ENCODE measurements at regions not wholly inside any gene's neighbourhood (a gene's known extent, or its start where the extent isn't known, plus 50 kb on each side); places are given as distances from the start of the nearest gene placed in this dataset.
"Not testable (repeated sequence)": the region's sequence is repeated elsewhere in the genome, so short reads cannot be mapped to it uniquely, and the experiment has no call there.

DNA sequence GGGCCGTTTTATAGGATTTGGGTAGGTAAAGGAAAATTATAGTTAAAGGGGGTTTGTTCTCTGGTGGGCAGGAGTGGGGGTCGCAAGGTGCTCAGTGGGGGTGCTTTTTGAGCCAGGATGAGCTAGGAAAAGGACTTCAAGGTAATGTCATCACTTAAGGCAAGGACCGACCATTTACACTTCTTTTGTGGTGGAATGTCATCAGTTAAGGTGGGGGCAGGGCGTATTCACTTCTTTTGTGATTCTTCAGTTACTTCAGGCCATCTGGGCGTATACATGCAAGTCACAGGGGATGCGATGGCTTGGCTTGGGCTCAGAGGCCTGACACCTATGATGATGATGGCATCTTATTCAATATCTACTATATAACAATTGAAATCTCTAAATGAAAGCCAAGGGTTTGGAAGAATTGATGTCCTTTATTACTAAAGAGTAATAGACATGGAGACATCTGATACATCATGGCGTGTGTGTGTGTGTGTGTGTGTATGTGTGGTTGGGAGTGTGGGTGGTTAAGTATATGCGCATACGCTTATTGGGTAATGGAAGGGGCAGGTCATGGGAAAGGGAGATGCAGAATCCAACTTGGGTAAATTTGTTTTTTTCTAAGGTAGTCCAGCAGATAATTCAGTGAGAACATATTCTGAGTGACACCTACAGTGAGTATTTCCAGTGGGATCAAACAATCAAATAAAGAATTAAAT, 236.9 kb upstream of the DUSP10 start:
- DNase-seq (ENCODE audit: extremely low read depth in 1 of 2, low read depth in 1 of 2): not testable (repeated sequence)

- not testable (repeated sequence) for DNase-seq (ENCODE audit: extremely low read depth in 1 of 2, low read depth in 1 of 2)
Measured at GRCh38 chr1:221973787-221974186, 231.9 kb upstream of the DUSP10 start.

- DNase-seq (ENCODE audit: extremely low read depth in 1 of 2, low read depth in 1 of 2): no peak
Measured at GRCh38 chr1:221972276-221973235, 230.7 kb upstream of the DUSP10 start.

- DNase-seq (ENCODE audit: extremely low read depth in 1 of 2, low read depth in 1 of 2): not testable (repeated sequence)
Measured at GRCh38 chr1:221971035-221971434, 229.1 kb upstream of the DUSP10 start.

GRCh38 chr1:221969298-221969858, 227.5 kb upstream of the DUSP10 start:
- not testable (repeated sequence) for DNase-seq (ENCODE audit: extremely low read depth in 1 of 2, low read depth in 1 of 2)

DNA sequence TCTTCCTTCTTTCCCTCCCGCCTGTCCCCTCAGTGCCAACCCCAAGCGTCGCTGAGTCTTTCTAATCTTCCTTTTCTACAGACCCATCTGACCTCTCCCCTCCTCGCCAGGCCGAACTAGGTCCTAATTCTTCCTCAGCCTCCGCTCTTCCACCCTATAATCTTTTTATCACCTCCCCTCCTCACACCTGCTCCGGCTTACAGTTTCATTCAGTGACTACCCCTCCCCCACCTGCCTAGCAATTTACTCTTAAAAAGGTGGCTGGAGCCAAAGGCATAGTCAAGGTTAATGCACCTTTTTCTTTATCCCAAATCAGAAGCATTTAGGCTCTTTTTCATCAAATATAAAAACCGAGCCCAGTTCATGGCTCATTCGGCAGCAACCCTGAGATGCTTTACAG, 225.6 kb upstream of the DUSP10 start:
- DNase-seq (ENCODE audit: extremely low read depth in 1 of 2, low read depth in 1 of 2): not testable (repeated sequence)

- not testable (repeated sequence) for DNase-seq (ENCODE audit: extremely low read depth in 1 of 2, low read depth in 1 of 2)
Measured at GRCh38 chr1:221966888-221967287, 225.0 kb upstream of the DUSP10 start.

DNA sequence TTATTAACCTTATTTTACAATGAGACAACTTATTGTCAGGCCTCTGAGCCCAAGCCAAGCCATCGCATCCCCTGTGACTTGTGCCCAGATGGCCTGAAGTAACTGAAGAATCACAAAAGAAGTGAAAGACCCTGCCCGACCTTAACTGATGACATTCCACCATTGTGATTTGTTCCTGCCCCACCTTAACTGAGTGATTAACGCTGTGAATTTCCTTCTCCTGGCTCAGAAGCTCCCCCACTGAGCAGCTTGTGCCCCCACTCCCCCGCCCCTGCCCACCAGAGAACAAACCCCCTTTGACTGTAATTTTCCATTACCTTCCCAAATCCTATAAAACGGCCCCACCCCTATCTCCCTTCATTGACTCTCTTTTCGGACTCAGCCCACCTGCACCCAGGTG, 224.0 kb upstream of the DUSP10 start:
- DNase-seq (ENCODE audit: extremely low read depth in 1 of 2, low read depth in 1 of 2): not testable (repeated sequence)

GRCh38 chr1:221965252-221965651, 223.4 kb upstream of the DUSP10 start:
- no peak for DNase-seq (ENCODE audit: extremely low read depth in 1 of 2, low read depth in 1 of 2)

DNA sequence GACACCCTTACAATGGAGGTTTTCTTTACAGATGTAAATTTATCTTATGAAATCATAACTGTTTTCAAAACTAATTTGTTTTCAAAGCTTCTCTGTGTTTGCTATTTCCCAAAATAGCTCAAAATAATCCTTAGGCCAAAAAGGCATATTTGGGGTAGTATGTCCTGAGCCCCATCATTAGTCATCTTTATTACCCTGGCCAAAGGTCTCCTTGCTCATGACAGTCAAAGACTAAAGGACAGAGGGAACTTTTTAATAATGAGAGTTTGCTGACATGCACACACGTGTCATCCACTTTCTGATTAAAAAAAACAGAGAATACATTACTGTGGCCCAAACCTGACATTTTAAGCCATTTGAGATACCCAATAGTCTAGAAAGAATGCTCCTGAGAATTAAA, 221.9 kb upstream of the DUSP10 start:
- DNase-seq (ENCODE audit: extremely low read depth in 1 of 2, low read depth in 1 of 2): no peak

GRCh38 chr1:221962385-221962784, 220.5 kb upstream of the DUSP10 start:
- DNase-seq (ENCODE audit: extremely low read depth in 1 of 2, low read depth in 1 of 2): no peak

GRCh38 chr1:221961532-221962292, 219.8 kb upstream of the DUSP10 start:
- DNase-seq (ENCODE audit: extremely low read depth in 1 of 2, low read depth in 1 of 2): peak; percentile 14 to 34

DNA sequence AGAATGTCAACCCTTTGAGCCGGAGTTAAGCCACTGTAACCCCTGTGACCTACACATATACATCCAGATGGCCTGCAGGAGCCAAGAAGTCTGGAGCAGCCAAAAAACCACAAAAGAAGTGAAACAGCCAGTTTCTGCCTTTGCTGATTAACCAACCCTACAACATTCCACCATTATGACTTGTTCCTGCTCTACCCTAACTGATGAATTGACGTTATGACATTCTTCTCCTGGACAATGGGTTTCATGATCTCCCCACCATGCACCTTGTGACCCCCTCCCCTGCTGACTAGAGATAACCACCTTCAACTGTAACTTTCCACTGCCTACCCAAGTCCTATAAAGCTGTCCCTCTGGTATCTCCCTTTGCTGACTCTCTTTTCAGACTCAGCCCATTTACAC, 216.3 kb upstream of the DUSP10 start:
- DNase-seq (ENCODE audit: extremely low read depth in 1 of 2, low read depth in 1 of 2): not testable (repeated sequence)

DNA sequence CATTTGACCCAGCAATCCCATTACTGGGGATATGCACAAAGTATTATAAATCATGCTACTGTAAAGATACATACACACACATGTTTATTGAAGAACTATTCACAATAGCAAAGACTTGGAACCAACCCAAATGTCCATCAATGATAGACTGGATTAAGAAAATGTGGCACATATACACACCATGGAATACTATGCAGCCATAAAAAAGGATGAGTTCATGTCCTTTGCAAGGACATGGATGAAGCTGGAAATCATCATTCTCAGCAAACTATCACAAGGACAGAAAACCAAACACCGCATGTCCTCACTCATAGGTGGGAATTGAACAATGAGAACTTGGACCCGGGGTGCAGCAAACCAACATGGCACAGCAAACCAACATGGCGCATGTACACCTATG, 215.5 kb upstream of the DUSP10 start:
- not testable (repeated sequence) for DNase-seq (ENCODE audit: extremely low read depth in 1 of 2, low read depth in 1 of 2)

- DNase-seq (ENCODE audit: extremely low read depth in 1 of 2, low read depth in 1 of 2): no peak
Measured at GRCh38 chr1:221949996-221950395, 208.1 kb upstream of the DUSP10 start.

DNA sequence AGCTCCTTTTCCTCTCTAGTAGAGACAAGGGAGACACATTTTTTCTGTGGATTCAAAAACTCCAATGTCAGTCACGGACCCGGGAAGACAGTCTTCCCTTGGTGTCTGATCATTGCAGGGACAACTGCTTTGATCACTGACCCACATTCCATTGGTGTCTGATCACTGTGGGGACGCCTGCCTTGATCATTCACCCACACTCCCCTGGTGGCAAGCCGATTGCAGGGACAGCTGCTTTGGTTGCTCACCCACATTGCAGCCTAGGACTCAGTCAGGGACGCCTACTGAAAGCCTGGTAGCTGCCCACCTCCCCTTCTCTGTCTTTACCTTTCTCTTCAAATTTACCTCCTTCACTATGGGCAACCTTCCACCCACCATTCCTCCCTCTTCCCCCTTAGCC, 206.6 kb upstream of the DUSP10 start:
- DNase-seq (ENCODE audit: extremely low read depth in 1 of 2, low read depth in 1 of 2): no peak

DNA sequence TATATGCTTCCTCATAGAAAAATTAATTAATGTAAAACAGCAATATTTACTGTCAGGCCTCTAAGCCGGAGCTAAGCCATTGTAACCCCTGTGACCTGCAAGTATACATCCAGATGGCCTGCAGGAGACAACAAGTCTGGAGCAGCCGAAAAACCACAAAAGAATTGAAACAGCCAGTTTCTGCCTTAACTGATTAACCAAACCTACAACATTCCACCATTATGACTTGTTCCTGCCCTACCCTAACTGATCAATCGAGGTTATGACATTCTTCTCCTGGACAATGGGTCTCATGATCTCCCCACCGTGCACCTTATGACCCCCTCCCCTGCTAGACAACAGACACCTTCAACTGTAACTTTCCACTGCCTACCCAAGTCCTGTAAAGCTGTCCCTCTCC, 205.8 kb upstream of the DUSP10 start:
- no peak for DNase-seq (ENCODE audit: extremely low read depth in 1 of 2, low read depth in 1 of 2)

- DNase-seq (ENCODE audit: extremely low read depth in 1 of 2, low read depth in 1 of 2): no peak
Measured at GRCh38 chr1:221946768-221947167, 204.9 kb upstream of the DUSP10 start.

- no peak for DNase-seq (ENCODE audit: extremely low read depth in 1 of 2, low read depth in 1 of 2)
Measured at GRCh38 chr1:221945669-221946068, 203.8 kb upstream of the DUSP10 start.

DNA sequence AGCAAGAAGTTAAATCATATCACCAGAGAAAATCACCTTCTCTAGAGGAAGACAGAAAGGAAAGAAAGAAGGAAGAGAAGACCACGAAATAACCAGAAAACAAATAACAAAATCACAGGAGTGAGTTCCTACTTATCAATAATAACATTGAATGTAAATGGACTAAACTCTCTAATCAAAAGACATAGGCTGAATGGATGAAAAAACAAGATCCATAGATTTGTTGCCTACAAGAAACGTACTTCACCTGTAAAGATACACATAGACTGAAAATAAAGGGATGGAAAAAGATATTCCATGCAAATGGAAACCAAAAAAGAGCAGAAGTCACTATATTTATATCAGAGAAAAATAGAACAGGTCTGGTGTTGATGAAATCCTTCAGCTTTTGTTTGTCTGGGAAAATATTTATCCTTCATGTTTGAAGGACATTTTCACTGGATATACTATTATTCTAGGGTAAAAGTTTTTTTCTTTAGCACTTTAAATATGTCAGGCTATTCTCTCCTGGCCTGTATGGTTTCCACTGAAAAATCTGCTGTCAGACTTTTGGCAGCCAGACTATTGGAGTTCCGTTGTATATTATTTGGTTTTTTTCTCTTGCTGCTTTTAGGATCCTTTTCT, 202.5 kb upstream of the DUSP10 start:
- DNase-seq (ENCODE audit: extremely low read depth in 1 of 2, low read depth in 1 of 2): no peak
